ENCODE measurements at regions not wholly inside any gene's neighbourhood (a gene's known extent, or its start where the extent isn't known, plus 50 kb on each side); places are given as distances from the start of the nearest gene placed in this dataset.

GRCh38 chr16:52086901-52087300 is 460.0 kb downstream of the TOX3 start:
- Mint-ChIP-seq H3K9me3 (no peaks in the 10 kb centered on the region), H3K4me3 (no peak overlapping the region), H3K4me1 (ENCODE audit: unreplicated experiment) (peaks cover 4% of the 10 kb centered on the region), H3K27ac (no peak overlapping the region), H3K27me3 (peaks cover 23% of the 10 kb centered on the region), H3K36me3 (no peaks in the 10 kb centered on the region)
- TF ChIP-seq, protein P1, sequence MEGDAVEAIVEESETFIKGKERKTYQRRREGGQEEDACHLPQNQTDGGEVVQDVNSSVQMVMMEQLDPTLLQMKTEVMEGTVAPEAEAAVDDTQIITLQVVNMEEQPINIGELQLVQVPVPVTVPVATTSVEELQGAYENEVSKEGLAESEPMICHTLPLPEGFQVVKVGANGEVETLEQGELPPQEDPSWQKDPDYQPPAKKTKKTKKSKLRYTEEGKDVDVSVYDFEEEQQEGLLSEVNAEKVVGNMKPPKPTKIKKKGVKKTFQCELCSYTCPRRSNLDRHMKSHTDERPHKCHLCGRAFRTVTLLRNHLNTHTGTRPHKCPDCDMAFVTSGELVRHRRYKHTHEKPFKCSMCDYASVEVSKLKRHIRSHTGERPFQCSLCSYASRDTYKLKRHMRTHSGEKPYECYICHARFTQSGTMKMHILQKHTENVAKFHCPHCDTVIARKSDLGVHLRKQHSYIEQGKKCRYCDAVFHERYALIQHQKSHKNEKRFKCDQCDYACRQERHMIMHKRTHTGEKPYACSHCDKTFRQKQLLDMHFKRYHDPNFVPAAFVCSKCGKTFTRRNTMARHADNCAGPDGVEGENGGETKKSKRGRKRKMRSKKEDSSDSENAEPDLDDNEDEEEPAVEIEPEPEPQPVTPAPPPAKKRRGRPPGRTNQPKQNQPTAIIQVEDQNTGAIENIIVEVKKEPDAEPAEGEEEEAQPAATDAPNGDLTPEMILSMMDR (conservative IDR thresholded peaks at IDR 0.05): no peak
- no peak for DNase-seq (ENCODE audit: extremely low spot score, unreplicated experiment)

DNA sequence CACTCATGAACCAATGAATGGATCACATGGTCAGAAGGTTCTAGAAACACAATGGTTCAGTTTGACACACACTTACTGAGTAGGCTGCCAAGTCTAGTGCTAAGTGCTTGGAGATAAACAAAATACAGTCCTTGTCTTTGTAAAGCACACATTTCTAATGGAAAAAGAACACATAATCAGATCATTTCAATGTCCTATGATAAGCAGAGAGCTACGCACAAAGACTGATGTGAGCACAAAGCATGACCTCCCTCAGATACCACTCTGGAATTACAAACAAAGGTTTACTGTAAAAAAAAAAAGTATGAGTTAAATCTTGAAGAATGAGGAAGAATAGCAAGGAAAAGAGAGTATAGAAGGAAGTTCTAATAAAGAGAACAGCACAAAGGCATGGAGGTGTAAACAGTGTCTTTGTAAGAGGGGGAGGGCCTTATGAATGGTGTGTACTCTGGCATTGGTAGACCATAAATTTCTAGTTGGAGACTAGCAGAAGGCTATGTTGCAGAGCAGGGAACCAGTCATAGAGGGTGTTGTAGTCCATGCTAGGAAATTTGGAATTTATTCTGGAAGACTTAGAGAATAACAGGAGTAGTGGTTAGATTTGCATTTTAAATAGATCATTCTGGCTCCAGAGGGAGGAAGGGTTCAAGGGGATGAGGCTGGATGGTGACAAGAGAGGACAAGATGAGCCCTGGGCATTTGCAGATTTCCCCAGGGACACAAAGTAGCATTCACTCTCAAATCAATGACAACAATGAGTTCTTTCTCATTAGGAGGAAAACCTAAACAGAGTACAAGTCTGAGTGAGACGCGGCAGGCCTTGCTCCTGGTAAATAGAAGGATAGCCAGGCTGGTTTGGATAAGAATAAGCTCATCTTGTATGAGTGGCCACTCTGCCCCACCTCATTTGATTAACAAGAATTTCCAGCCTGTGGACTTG is 468.0 kb downstream of the TOX3 start:
- TF ChIP-seq, protein P1 (conservative IDR thresholded peaks at IDR 0.05): no peak
- Mint-ChIP-seq H3K4me3 (peak overlapping the region; percentile 49), H3K27ac (peak overlapping the region; percentile 79), H3K27me3 (peaks cover 3% of the 10 kb centered on the region), H3K4me1 (ENCODE audit: unreplicated experiment) (no peaks in the 10 kb centered on the region), H3K36me3 (no peaks in the 10 kb centered on the region), H3K9me3 (peaks cover 4% of the 10 kb centered on the region)
- DNase-seq (ENCODE audit: extremely low spot score, unreplicated experiment): no peak

GRCh38 chr16:52077607-52078006 is 469.3 kb downstream of the TOX3 start:
- no peak overlapping the region for H3K27ac Mint-ChIP-seq
- DNase-seq (ENCODE audit: extremely low spot score, unreplicated experiment): no peak
- H3K4me1 Mint-ChIP-seq (ENCODE audit: unreplicated experiment): no peaks in the 10 kb centered on the region
- H3K9me3 Mint-ChIP-seq: peaks cover 4% of the 10 kb centered on the region
- TF ChIP-seq, protein P1 (conservative IDR thresholded peaks at IDR 0.05): no peak
- H3K27me3 Mint-ChIP-seq: peaks cover 4% of the 10 kb centered on the region
- H3K36me3 Mint-ChIP-seq: no peaks in the 10 kb centered on the region
- no peak overlapping the region for H3K4me3 Mint-ChIP-seq

GRCh38 chr16:52076801-52077201 is 470.1 kb downstream of the TOX3 start:
- Mint-ChIP-seq H3K4me3 (no peak overlapping the region), H3K27ac (no peak overlapping the region), H3K36me3 (no peaks in the 10 kb centered on the region), H3K4me1 (ENCODE audit: unreplicated experiment) (no peaks in the 10 kb centered on the region), H3K9me3 (peaks cover 4% of the 10 kb centered on the region), H3K27me3 (peaks cover 4% of the 10 kb centered on the region)
- TF ChIP-seq, protein P1 (conservative IDR thresholded peaks at IDR 0.05): no peak
- no peak for DNase-seq (ENCODE audit: extremely low spot score, unreplicated experiment)

DNA sequence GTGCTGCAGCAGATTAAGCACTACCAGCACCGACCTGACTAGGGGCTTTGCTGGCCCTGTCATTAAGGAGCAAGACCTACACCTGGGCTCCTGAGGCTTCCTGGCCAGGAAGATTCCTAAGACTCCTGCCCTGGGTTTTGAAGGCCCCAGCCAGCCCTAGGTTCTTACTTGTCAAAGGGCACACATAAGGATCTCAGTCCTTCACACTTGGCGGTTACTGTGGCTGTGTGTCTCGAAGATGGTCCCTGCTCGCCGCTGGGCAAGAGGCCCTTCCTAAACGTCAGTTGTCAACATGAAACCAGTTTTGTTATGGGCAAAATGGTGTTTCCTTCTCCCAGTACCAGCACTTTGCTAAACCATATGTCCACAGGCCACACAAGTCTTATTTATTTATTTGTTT is 470.6 kb downstream of the TOX3 start:
- peaks cover 4% of the 10 kb centered on the region for H3K27me3 Mint-ChIP-seq
- no peak overlapping the region for H3K4me3 Mint-ChIP-seq
- peaks cover 4% of the 10 kb centered on the region for H3K9me3 Mint-ChIP-seq
- H3K4me1 Mint-ChIP-seq (ENCODE audit: unreplicated experiment): no peaks in the 10 kb centered on the region
- DNase-seq (ENCODE audit: extremely low spot score, unreplicated experiment): no peak
- H3K27ac Mint-ChIP-seq: no peak overlapping the region
- TF ChIP-seq, protein P1 (conservative IDR thresholded peaks at IDR 0.05): no peak
- H3K36me3 Mint-ChIP-seq: no peaks in the 10 kb centered on the region
